HG02763 (cell line): ENCODE measurements at regions not wholly inside any gene's neighbourhood (a gene's known extent, or its start where the extent isn't known, plus 50 kb on each side); places are given as distances from the start of the nearest gene placed in this dataset.

ENCODE experiments used
- ATAC-seq: cut with Tn5 transposase; IDR thresholded peaks from one replicate; pipeline ENCODE4 v1.9.1; 2021; ENCODE audit warnings: mild to moderate bottlenecking, moderate library complexity; ENCODE audit not compliant: unreplicated experiment

GRCh38 chr1:3954170-3955169, 54.4 kb upstream of the C1orf174 start:
- no peak for ATAC-seq

- ATAC-seq, result no peak
These were observed 55.2 kb upstream of the C1orf174 start for GRCh38 chr1:3955196-3955772.

GRCh38 chr1:3956527-3957170, 56.6 kb upstream of the C1orf174 start:
- ATAC-seq, result no peak

GRCh38 chr1:3959361-3959760, 59.3 kb upstream of the C1orf174 start:
- no peak for ATAC-seq

- ATAC-seq, result no peak
These were observed 63.5 kb upstream of the C1orf174 start for GRCh38 chr1:3963554-3963953.

- ATAC-seq, result no peak
These were observed 65.6 kb upstream of the C1orf174 start for GRCh38 chr1:3965693-3966092.

GRCh38 chr1:3968851-3969250, 68.8 kb upstream of the C1orf174 start:
- ATAC-seq, result no peak

GRCh38 chr1:3971981-3972380, 71.9 kb upstream of the C1orf174 start:
- no peak for ATAC-seq

- ATAC-seq, result no peak
These were observed 76.0 kb upstream of the C1orf174 start for GRCh38 chr1:3975903-3976630.

GRCh38 chr1:3976821-3977220, 76.7 kb upstream of the C1orf174 start:
- no peak for ATAC-seq

GRCh38 chr1:3978196-3978989, 78.3 kb upstream of the C1orf174 start:
- ATAC-seq, result no peak

- ATAC-seq, result no peak
These were observed 78.9 kb upstream of the C1orf174 start for GRCh38 chr1:3978990-3979325.

GRCh38 chr1:3981261-3981660, 81.2 kb upstream of the C1orf174 start:
- ATAC-seq, result no peak

GRCh38 chr1:3981746-3982505, 81.9 kb upstream of the C1orf174 start:
- no peak for ATAC-seq

GRCh38 chr1:3983181-3983580, 83.1 kb upstream of the C1orf174 start:
- no peak for ATAC-seq

- ATAC-seq, result no peak
These were observed 84.5 kb upstream of the C1orf174 start for GRCh38 chr1:3984586-3984985.

GRCh38 chr1:3986686-3987218, 86.7 kb upstream of the C1orf174 start:
- no peak for ATAC-seq

- ATAC-seq, result no peak
These were observed 87.7 kb upstream of the C1orf174 start for GRCh38 chr1:3987669-3988235.

GRCh38 chr1:3988431-3988830, 88.4 kb upstream of the C1orf174 start:
- no peak for ATAC-seq
